PC-9 (cell line): ENCODE measurements at regions not wholly inside any gene's neighbourhood (a gene's known extent, or its start where the extent isn't known, plus 50 kb on each side); places are given as distances from the start of the nearest gene placed in this dataset.
"Not testable (repeated sequence)": the region's sequence is repeated elsewhere in the genome, so short reads cannot be mapped to it uniquely, and the experiment has no call there.

ENCODE experiments used
- BruUV-seq: library from RNA; stranded (reverse); fragments of 400-500 nt; replicated peaks from 2 replicates; lab custom pipeline; 2021; lab: Mats Ljungman, UMichigan
- CTCF ChIA-PET: fragments of 300-600 bp; sonication (Branson Sonifier 250); formaldehyde crosslinking; loops from one replicate; lab custom pipeline; 2022; ENCODE audit warnings: antibody characterized with exemption; lab: Charles Lee
- POLR2A ChIA-PET: fragments of 300-600 bp; sonication (Branson Sonifier 250); formaldehyde crosslinking; loops from one replicate; lab custom pipeline; 2022; ENCODE audit warnings: antibody characterized with exemption; ENCODE audit not compliant: unreplicated experiment; lab: Charles Lee
- DNase-seq, 2 experiments: peaks; one replicate each; pipeline versions ENCODE4 v3.0.0 to v3.0.0-alpha.2; 2015 to 2022; ENCODE audit warnings: mixed read lengths in 1 of 2
- H2AFZ ChIP-seq: fragments of 200-600 bp; sonication (generic); 2 replicates; pipeline ENCODE4 v1.8.1; 2017; ENCODE audit warnings: antibody characterized with exemption
- H3F3A ChIP-seq: fragments of 200-600 bp; sonication (generic); 2 replicates; pipeline ENCODE4 v1.8.1; 2017; ENCODE audit warnings: antibody characterized with exemption, mild to moderate bottlenecking, low read depth; ENCODE audit not compliant: insufficient read depth
- H3K27ac ChIP-seq: fragments of 200-600 bp; sonication (generic); 2 replicates; pipeline ENCODE4 v1.6.1; 2016; ENCODE audit warnings: mixed run types
- H3K27me3 ChIP-seq: fragments of 200-600 bp; sonication (generic); 2 replicates; pipeline ENCODE4 v1.6.1; 2016; ENCODE audit warnings: low read depth, mixed run types; ENCODE audit not compliant: insufficient read depth
- H3K36me3 ChIP-seq: fragments of 200-600 bp; sonication (generic); 2 replicates; pipeline ENCODE4 v1.6.1; 2016; ENCODE audit warnings: low read depth, mixed run types
- H3K4me1 ChIP-seq: fragments of 200-600 bp; sonication (generic); replicated peaks from 2 replicates; pipeline ENCODE4 v1.6.1; 2016; ENCODE audit warnings: mixed run types; ENCODE audit not compliant: insufficient read depth
- H3K4me2 ChIP-seq: fragments of 200-600 bp; sonication (generic); 2 replicates; pipeline ENCODE4 v1.6.1; 2017; ENCODE audit warnings: mixed run types
- H3K4me3 ChIP-seq: fragments of 200-600 bp; sonication (generic); 2 replicates; pipeline ENCODE4 v1.6.1; 2016; ENCODE audit warnings: mixed run types
- H3K79me2 ChIP-seq: fragments of 200-600 bp; sonication (generic); 2 replicates; pipeline ENCODE4 v1.6.1; 2017; ENCODE audit warnings: low read depth, mixed run types
- H3K9me2 ChIP-seq: fragments of 200-600 bp; sonication (generic); 2 replicates; pipeline ENCODE4 v1.8.1; 2017; ENCODE audit warnings: mild to moderate bottlenecking; ENCODE audit not compliant: insufficient read depth
- H3K9me3 ChIP-seq: fragments of 200-600 bp; sonication (generic); 2 replicates; pipeline ENCODE4 v1.8.1; 2016; ENCODE audit warnings: low read depth; ENCODE audit not compliant: insufficient read depth
- H4K20me1 ChIP-seq: fragments of 200-600 bp; sonication (generic); 2 replicates; pipeline ENCODE4 v1.8.1; 2017; ENCODE audit not compliant: insufficient read depth
- CTCF ChIP-seq: fragments of 200-600 bp; sonication (generic); conservative IDR thresholded peaks from 2 replicates; pipeline ENCODE4 v1.6.1; 2017; ENCODE audit warnings: mixed run types, antibody characterized with exemption, mild to moderate bottlenecking, moderate library complexity
- EZH2 ChIP-seq: fragments of 200-600 bp; sonication (generic); IDR thresholded peaks from 2 replicates; pipeline ENCODE4 v1.8.0; 2017; ENCODE audit warnings: antibody characterized with exemption, low read depth
- intact Hi-C: fragments of 100-400 bp; cut with micrococcal nuclease; formaldehyde crosslinking; loops from one replicate; pipeline ENCODE4 v1.10.0; 2022; ENCODE audit not compliant: unreplicated experiment

GRCh38 chr2:226169751-226170581, 629.7 kb downstream of the IRS1 start:
- no peak overlapping the region for H3K4me3 ChIP-seq
- H3F3A ChIP-seq = no peaks in the 10 kb centered on the region
- no peaks in the 10 kb centered on the region for H3K36me3 ChIP-seq
- H2AFZ ChIP-seq = no peak overlapping the region
- H3K27ac ChIP-seq = no peak overlapping the region
- H3K9me3 ChIP-seq = no peaks in the 10 kb centered on the region; the same call in 1 of the 2 replicates
- ChIA-PET POLR2A (no interaction called here), CTCF (no interaction called here)
- no peak for DNase-seq
- H3K27me3 ChIP-seq = no peaks in the 10 kb centered on the region
- no peaks in the 10 kb centered on the region for H3K9me2 ChIP-seq
- H3K4me2 ChIP-seq = no peak overlapping the region
- no peak for TF ChIP-seq CTCF
- no peak for TF ChIP-seq EZH2
- H3K4me1 ChIP-seq = no peaks in the 10 kb centered on the region
- no TSS peak for BruUV-seq
- intact Hi-C loops = no loop called here
- no peaks in the 10 kb centered on the region for H4K20me1 ChIP-seq
- H3K79me2 ChIP-seq = no peaks in the 10 kb centered on the region

- no peak for DNase-seq
- H3K79me2 ChIP-seq = no peaks in the 10 kb centered on the region
- no peaks in the 10 kb centered on the region for H3K27me3 ChIP-seq
- no peaks in the 10 kb centered on the region; the same call in 1 of the 2 replicates for H3K9me3 ChIP-seq
- no peak overlapping the region for H3K4me3 ChIP-seq
- H3K9me2 ChIP-seq = no peaks in the 10 kb centered on the region
- no peaks in the 10 kb centered on the region for H4K20me1 ChIP-seq
- TF ChIP-seq CTCF = no peak
- no peak for TF ChIP-seq EZH2
- BruUV-seq = no TSS peak
- intact Hi-C loops = no loop called here
- H3K4me1 ChIP-seq = no peaks in the 10 kb centered on the region
- H3K27ac ChIP-seq = no peak overlapping the region
- no peaks in the 10 kb centered on the region for H3K36me3 ChIP-seq
- H2AFZ ChIP-seq = no peak overlapping the region
- ChIA-PET CTCF (no interaction called here), POLR2A (interaction anchor here (0.7 kb wide), 1 partner anchor 14 kb away, joined by 7 read pairs; no protein-coding TSS in a partner anchor)
- H3K4me2 ChIP-seq = no peak overlapping the region
- H3F3A ChIP-seq = no peaks in the 10 kb centered on the region
These were observed 631.0 kb downstream of the IRS1 start for GRCh38 chr2:226168496-226169160.

- H3K79me2 ChIP-seq = no peaks in the 10 kb centered on the region
- H3K4me1 ChIP-seq = peaks cover 8% of the 10 kb centered on the region
- no peak overlapping the region for H3K4me3 ChIP-seq
- no peaks in the 10 kb centered on the region for H3K36me3 ChIP-seq
- no peak overlapping the region for H3K4me2 ChIP-seq
- no peaks in the 10 kb centered on the region; the same call in 1 of the 2 replicates for H3K9me3 ChIP-seq
- no peaks in the 10 kb centered on the region for H4K20me1 ChIP-seq
- ChIA-PET CTCF (no interaction called here), POLR2A (no interaction called here)
- TF ChIP-seq EZH2 = no peak
- no peak for TF ChIP-seq CTCF
- H3K9me2 ChIP-seq = no peaks in the 10 kb centered on the region
- no TSS peak for BruUV-seq
- DNase-seq = no peak
- H3K27ac ChIP-seq = no peak overlapping the region
- no peaks in the 10 kb centered on the region for H3K27me3 ChIP-seq
- H2AFZ ChIP-seq = no peak overlapping the region
- intact Hi-C loops = no loop called here
- no peaks in the 10 kb centered on the region for H3F3A ChIP-seq
These were observed 635.1 kb downstream of the IRS1 start for GRCh38 chr2:226164512-226164911.

GRCh38 chr2:226160617-226161016, 639.0 kb downstream of the IRS1 start:
- BruUV-seq, POLR2A ChIA-PET: not testable (repeated sequence)

More at GRCh38 chr2:226160617-226161016, 639.0 kb downstream of the IRS1 start:
- H3F3A ChIP-seq, H3K4me1 ChIP-seq, H2AFZ ChIP-seq, DNase-seq, H3K27ac ChIP-seq, intact Hi-C loops, H3K9me3 ChIP-seq, H3K4me3 ChIP-seq, H3K79me2 ChIP-seq, H3K36me3 ChIP-seq, H3K4me2 ChIP-seq, H4K20me1 ChIP-seq, H3K9me2 ChIP-seq, H3K27me3 ChIP-seq: not testable (repeated sequence)
- CTCF ChIA-PET = interaction anchor here (0.5 kb wide), 1 partner anchor 627 kb away, joined by 3 read pairs; no protein-coding TSS in a partner anchor
